WTC11 (cell line): ENCODE measurements at regions not wholly inside any gene's neighbourhood (a gene's known extent, or its start where the extent isn't known, plus 50 kb on each side); places are given as distances from the start of the nearest gene placed in this dataset.

Experiments used
- IRF2 ChIP-seq: sonication (generic); formaldehyde crosslinking; IDR thresholded peaks from 2 replicates; pipeline ENCODE4 v1.8.0; 2022; ENCODE audit warnings: low read depth, missing genetic modification reagents, borderline replicate concordance
- ZNF263 ChIP-seq: sonication (generic); formaldehyde crosslinking; IDR thresholded peaks from 2 replicates; pipeline ENCODE4 v1.8.1; 2022; ENCODE audit warnings: low read depth, mild to moderate bottlenecking, moderate library complexity, missing genetic modification reagents
- ZNF317 ChIP-seq: sonication (generic); formaldehyde crosslinking; IDR thresholded peaks from 2 replicates; pipeline ENCODE4 v1.8.1; 2023; ENCODE audit warnings: low read depth, mild to moderate bottlenecking, moderate library complexity, missing genetic modification reagents, borderline replicate concordance
- TF ChIP-seq, protein P1 (sequence below): fragments of 200-600 bp; IDR thresholded peaks from 2 replicates; pipeline ENCODE4 v1.8.0; 2022; ENCODE audit warnings: antibody characterized with exemption

DNA sequence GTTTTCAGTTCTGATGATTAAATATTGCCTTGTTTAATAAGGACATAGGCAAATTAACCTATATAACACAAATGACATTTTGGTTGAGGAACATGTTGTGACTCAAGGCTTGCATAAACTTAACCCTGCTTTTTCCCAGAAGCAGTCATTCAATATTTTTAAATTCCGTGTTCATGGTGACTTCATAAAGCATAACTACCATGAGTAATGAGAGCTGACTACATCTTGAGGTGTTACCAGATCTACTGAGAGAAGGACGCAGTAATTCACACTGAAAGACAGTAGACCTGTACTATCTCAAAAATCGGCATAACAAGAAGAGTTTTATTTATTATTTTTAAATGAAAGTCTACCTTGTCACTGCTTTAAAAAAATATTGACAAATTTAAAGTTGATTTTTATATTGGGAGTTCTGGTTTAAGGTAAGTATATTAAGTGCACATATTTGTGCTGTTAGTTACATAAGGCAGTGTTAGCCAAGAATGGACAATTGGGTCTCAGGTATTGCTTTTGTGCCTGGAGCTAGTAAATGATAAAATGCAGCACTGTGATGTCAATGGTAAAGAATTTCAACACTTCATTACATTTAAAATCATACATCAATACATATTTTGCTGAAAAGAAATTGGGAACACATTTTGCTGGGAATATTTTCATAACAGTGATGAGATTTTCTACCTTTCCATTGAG is 1198.5 kb downstream of the FSCB start:
- TF ChIP-seq, protein P1, sequence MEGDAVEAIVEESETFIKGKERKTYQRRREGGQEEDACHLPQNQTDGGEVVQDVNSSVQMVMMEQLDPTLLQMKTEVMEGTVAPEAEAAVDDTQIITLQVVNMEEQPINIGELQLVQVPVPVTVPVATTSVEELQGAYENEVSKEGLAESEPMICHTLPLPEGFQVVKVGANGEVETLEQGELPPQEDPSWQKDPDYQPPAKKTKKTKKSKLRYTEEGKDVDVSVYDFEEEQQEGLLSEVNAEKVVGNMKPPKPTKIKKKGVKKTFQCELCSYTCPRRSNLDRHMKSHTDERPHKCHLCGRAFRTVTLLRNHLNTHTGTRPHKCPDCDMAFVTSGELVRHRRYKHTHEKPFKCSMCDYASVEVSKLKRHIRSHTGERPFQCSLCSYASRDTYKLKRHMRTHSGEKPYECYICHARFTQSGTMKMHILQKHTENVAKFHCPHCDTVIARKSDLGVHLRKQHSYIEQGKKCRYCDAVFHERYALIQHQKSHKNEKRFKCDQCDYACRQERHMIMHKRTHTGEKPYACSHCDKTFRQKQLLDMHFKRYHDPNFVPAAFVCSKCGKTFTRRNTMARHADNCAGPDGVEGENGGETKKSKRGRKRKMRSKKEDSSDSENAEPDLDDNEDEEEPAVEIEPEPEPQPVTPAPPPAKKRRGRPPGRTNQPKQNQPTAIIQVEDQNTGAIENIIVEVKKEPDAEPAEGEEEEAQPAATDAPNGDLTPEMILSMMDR, result no peak
- no peak for TF ChIP-seq ZNF317 (CRISPR knock-in tag)
- no peak for TF ChIP-seq IRF2 (CRISPR knock-in tag)
- TF ChIP-seq ZNF263, result no peak
